GM21367 (cell line): ENCODE measurements at regions not wholly inside any gene's neighbourhood (a gene's known extent, or its start where the extent isn't known, plus 50 kb on each side); places are given as distances from the start of the nearest gene placed in this dataset.
"Not testable (repeated sequence)": the region's sequence is repeated elsewhere in the genome, so short reads cannot be mapped to it uniquely, and the experiment has no call there.

Experiments used
- ATAC-seq: cut with Tn5 transposase; IDR thresholded peaks from one replicate; pipeline ENCODE4 v1.9.1; 2021; ENCODE audit not compliant: unreplicated experiment

DNA sequence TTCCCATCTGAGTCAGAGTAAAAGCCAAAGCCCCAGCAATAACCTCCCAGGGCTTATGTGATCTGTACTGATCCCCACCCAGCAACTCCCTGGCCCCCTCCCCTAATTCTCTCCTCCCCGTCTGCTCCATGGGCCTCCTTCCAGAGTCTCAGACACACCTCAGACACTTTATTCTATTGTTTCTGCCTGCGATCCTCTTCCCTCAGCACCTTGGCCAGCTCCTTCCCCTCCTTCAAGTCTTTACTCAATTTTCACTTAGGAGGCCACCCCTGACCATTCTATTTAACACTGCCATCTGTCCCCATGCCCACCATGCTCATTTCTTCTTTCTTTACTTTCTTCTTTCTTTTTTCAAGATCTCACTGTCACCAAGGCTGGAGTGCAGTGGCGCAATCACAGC is 81.0 kb upstream of the COBL start:
- not testable (repeated sequence) for ATAC-seq

- not testable (repeated sequence) for ATAC-seq
Measured at GRCh38 chr7:51393003-51393402, 76.4 kb upstream of the COBL start.

- not testable (repeated sequence) for ATAC-seq
Measured at GRCh38 chr7:51389952-51390351, 73.3 kb upstream of the COBL start.

DNA sequence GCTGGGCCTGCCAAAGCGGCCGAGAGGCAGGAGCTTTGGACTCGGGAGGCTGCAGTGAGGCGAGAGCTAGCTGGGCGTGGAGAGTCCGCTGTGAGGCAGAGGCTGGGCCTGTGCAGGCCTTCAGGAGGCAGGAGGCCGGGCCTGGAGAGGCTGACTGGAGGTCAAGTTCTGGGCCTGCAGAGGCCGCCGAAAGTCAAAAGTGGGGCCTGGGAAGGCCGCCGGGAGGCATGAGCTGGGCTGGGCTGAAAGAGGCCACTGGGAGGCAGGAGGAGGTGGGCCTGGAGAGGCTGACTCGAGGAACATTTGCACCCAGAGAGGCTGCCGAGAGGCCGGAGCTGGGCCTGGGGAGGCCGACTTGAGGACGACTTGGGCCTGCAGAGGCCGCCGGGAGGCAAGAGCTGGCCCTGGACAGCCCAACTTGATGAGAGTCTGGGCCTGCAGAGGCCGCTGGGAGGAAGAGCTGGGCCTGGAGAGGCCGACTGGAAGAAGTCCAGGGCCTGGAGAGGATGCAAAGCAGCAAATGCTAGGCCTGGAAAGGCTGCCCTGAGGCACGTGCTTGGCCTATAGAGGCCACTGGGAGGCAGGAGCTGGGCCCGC is 72.7 kb upstream of the COBL start:
- ATAC-seq = not testable (repeated sequence)

DNA sequence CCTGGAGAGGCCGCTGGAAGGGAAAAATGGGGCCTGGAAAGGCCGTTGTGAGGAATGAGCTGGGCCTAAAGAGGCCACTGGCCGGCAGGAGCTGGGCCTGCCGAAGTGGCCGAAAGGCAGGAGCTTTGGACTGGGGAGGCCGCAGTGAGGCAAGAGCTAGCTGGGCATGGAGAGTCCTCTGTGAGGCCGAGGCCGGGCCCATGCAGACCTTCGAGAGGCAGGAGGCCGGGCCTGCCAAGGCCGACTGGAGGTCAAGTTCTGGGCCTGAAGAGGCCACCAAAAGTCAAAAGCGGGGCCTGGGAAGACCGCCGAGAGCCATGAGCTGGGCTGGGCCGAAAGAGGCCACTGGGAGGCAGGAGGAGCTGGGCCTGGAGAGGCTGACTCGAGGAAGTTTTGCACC is 71.6 kb upstream of the COBL start:
- not testable (repeated sequence) for ATAC-seq

- ATAC-seq = not testable (repeated sequence)
Measured at GRCh38 chr7:51386806-51387568, 70.4 kb upstream of the COBL start.

GRCh38 chr7:51386184-51386583 is 69.6 kb upstream of the COBL start:
- not testable (repeated sequence) for ATAC-seq

- ATAC-seq = not testable (repeated sequence)
Measured at GRCh38 chr7:51382243-51382642, 65.6 kb upstream of the COBL start.

DNA sequence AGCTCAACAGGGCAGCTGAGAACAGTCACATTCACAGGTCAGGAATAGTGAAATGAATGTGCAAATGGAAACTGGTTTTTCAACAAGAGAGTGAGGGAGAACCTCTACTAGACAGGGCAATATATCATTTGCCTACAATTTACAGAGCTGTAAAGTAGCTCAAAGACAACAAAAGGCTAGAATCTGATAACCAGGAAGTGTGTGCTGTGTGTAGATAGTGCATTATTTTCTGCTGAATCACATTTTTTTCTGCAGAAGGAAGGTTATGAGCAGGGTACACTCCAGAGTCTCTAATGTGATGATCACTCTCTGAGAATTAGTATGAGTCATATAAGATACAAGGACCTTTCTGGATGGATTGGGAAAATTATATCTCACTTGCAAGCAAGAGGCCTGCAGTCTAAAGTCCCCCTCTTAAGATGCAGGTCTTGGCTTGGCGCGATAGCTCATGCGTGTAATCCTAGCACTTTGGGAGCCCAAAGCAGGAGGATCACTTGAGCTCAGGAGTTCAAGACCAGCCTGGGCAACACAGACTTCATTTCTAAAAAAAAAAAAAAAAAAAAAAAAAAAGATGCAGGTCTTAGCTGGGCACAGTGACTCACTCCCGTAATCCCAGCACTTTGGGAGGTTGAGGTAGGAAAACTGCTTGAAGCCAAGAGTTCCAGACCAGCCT is 59.9 kb upstream of the COBL start:
- no peak for ATAC-seq

GRCh38 chr7:51374936-51375335 is 58.3 kb upstream of the COBL start:
- ATAC-seq = no peak

DNA sequence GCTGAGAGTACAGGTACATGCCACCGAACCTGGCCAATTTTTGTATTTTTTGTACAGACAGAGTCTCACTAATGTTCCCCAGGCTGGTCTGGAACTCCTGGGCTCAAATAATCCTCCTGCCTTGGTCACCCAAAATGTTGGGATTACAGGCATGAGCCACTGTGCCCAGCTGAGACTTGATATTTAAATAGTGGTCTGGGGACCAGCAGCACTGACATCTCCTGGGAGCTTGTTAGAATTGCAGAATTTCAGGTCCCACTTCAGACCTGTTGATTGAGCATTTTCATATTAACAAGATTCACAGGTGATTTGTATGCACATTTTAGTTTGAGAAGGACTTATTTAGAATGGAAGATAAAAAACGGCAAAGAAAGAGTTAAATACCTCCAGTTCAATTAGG is 57.0 kb upstream of the COBL start:
- ATAC-seq = not testable (repeated sequence)

DNA sequence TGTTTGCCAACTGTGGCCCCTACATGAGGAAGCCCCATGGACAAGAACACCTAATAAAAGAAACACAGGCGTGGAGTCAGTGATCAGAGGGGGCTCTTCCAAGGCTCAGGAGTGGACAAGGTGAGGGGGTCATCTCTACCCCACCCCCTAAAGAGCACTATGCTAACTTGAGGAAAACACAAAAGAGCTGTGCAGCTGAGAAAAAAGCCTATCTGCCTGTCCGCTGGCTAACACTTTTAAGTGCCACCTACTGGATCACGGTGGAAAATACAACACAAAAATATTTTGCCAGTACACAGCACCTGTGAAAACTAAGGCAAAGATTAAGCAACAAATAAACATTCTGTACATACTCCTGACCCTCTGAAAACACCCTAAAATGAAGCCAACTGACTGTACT is 53.1 kb upstream of the COBL start:
- no peak for ATAC-seq

GRCh38 chr7:51369228-51369627 is 52.6 kb upstream of the COBL start:
- not testable (repeated sequence) for ATAC-seq

DNA sequence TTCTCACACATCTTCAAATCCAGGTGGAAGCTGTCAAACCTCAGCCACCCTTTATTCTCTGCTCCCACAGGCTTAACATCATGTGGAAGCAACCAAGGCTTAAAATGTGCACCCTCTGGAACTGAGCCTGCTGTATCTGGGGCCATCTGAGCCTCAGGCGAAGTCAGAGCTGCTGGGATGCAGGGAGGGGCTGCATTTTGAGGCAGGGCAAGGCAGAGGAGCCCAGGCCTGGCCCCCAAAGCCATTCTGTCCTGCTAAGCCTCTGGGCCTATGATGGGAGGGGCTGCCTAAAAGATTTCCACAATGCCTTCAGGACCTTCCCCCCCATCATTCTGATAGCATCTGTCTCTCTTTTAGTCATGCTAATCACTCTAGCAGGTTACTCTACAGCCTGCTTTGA is 51.7 kb upstream of the COBL start:
- no peak for ATAC-seq

- no peak for ATAC-seq
Measured at GRCh38 chr7:51367614-51367968, 51.0 kb upstream of the COBL start.

- ATAC-seq = peak; percentile 84
Measured at GRCh38 chr7:51366930-51367613, 50.5 kb upstream of the COBL start.
